ENCODE measurements at regions not wholly inside any gene's neighbourhood (a gene's known extent, or its start where the extent isn't known, plus 50 kb on each side); places are given as distances from the start of the nearest gene placed in this dataset.

- no peaks in the 10 kb centered on the region for H3K9me3 ChIP-seq (replicated peaks; ENCODE audit: low read length)
- H3K4me2 ChIP-seq (ENCODE audit: low read length) = no peak overlapping the region
- H3K4me3 ChIP-seq (ENCODE audit: low read length) = no peak overlapping the region
- no peak overlapping the region for H3K9ac ChIP-seq (ENCODE audit: low read depth, low read length)
- no peaks in the 10 kb centered on the region for H3K27me3 ChIP-seq (ENCODE audit: control insufficient read depth, insufficient read depth, low read length)
- no peaks in the 10 kb centered on the region for H3K4me1 ChIP-seq (ENCODE audit: control insufficient read depth, insufficient read depth, low read length)
- no peaks in the 10 kb centered on the region for H3K36me3 ChIP-seq (ENCODE audit: insufficient read depth, low read length)
These were observed 258.3 kb upstream of the ANO3 start for GRCh38 chr11:26073646-26074045.

- Histone ChIP-seq H3K27me3 (ENCODE audit: control insufficient read depth, insufficient read depth, low read length) (no peaks in the 10 kb centered on the region), H3K9me3 (replicated peaks; ENCODE audit: low read length) (no peaks in the 10 kb centered on the region), H3K4me3 (ENCODE audit: low read length) (no peak overlapping the region), H3K4me1 (ENCODE audit: control insufficient read depth, insufficient read depth, low read length) (no peaks in the 10 kb centered on the region), H3K4me2 (ENCODE audit: low read length) (no peak overlapping the region), H3K36me3 (ENCODE audit: insufficient read depth, low read length) (no peaks in the 10 kb centered on the region), H3K9ac (ENCODE audit: low read depth, low read length) (no peak overlapping the region)
These were observed 255.5 kb upstream of the ANO3 start for GRCh38 chr11:26076233-26076990.

- H3K4me1 ChIP-seq (ENCODE audit: control insufficient read depth, insufficient read depth, low read length) = no peaks in the 10 kb centered on the region
- no peak overlapping the region for H3K4me3 ChIP-seq (ENCODE audit: low read length)
- no peak overlapping the region for H3K9ac ChIP-seq (ENCODE audit: low read depth, low read length)
- H3K4me2 ChIP-seq (ENCODE audit: low read length) = no peak overlapping the region
- H3K36me3 ChIP-seq (ENCODE audit: insufficient read depth, low read length) = no peaks in the 10 kb centered on the region
- no peaks in the 10 kb centered on the region for H3K9me3 ChIP-seq (replicated peaks; ENCODE audit: low read length)
- no peaks in the 10 kb centered on the region for H3K27me3 ChIP-seq (ENCODE audit: control insufficient read depth, insufficient read depth, low read length)
These were observed 253.6 kb upstream of the ANO3 start for GRCh38 chr11:26078231-26078821.

- H3K9me3 ChIP-seq (replicated peaks; ENCODE audit: low read length) = no peaks in the 10 kb centered on the region
- H3K36me3 ChIP-seq (ENCODE audit: insufficient read depth, low read length) = no peaks in the 10 kb centered on the region
- H3K4me2 ChIP-seq (ENCODE audit: low read length) = no peak overlapping the region
- peaks cover 8% of the 10 kb centered on the region for H3K4me1 ChIP-seq (ENCODE audit: control insufficient read depth, insufficient read depth, low read length)
- no peak overlapping the region for H3K9ac ChIP-seq (ENCODE audit: low read depth, low read length)
- H3K27me3 ChIP-seq (ENCODE audit: control insufficient read depth, insufficient read depth, low read length) = no peaks in the 10 kb centered on the region
- H3K4me3 ChIP-seq (ENCODE audit: low read length) = no peak overlapping the region
These were observed 247.6 kb upstream of the ANO3 start for GRCh38 chr11:26084313-26084712.

- H3K4me2 ChIP-seq (ENCODE audit: low read length) = no peak overlapping the region
- no peaks in the 10 kb centered on the region for H3K27me3 ChIP-seq (ENCODE audit: control insufficient read depth, insufficient read depth, low read length)
- no peaks in the 10 kb centered on the region for H3K36me3 ChIP-seq (ENCODE audit: insufficient read depth, low read length)
- peaks cover 8% of the 10 kb centered on the region for H3K4me1 ChIP-seq (ENCODE audit: control insufficient read depth, insufficient read depth, low read length)
- H3K9me3 ChIP-seq (replicated peaks; ENCODE audit: low read length) = no peaks in the 10 kb centered on the region
- no peak overlapping the region for H3K4me3 ChIP-seq (ENCODE audit: low read length)
- no peak overlapping the region for H3K9ac ChIP-seq (ENCODE audit: low read depth, low read length)
These were observed 245.9 kb upstream of the ANO3 start for GRCh38 chr11:26086028-26086427.

- Histone ChIP-seq H3K4me2 (ENCODE audit: low read length) (no peak overlapping the region), H3K4me1 (ENCODE audit: control insufficient read depth, insufficient read depth, low read length) (peaks cover 8% of the 10 kb centered on the region), H3K9me3 (replicated peaks; ENCODE audit: low read length) (no peaks in the 10 kb centered on the region), H3K4me3 (ENCODE audit: low read length) (no peak overlapping the region), H3K27me3 (ENCODE audit: control insufficient read depth, insufficient read depth, low read length) (no peaks in the 10 kb centered on the region), H3K9ac (ENCODE audit: low read depth, low read length) (no peak overlapping the region), H3K36me3 (ENCODE audit: insufficient read depth, low read length) (no peaks in the 10 kb centered on the region)
These were observed 244.6 kb upstream of the ANO3 start for GRCh38 chr11:26087120-26087935.

GRCh38 chr11:26088391-26088790 is 243.5 kb upstream of the ANO3 start:
- no peaks in the 10 kb centered on the region for H3K27me3 ChIP-seq (ENCODE audit: control insufficient read depth, insufficient read depth, low read length)
- H3K4me1 ChIP-seq (ENCODE audit: control insufficient read depth, insufficient read depth, low read length) = peaks cover 8% of the 10 kb centered on the region
- H3K9me3 ChIP-seq (replicated peaks; ENCODE audit: low read length) = no peaks in the 10 kb centered on the region
- no peak overlapping the region for H3K4me3 ChIP-seq (ENCODE audit: low read length)
- no peaks in the 10 kb centered on the region for H3K36me3 ChIP-seq (ENCODE audit: insufficient read depth, low read length)
- H3K4me2 ChIP-seq (ENCODE audit: low read length) = no peak overlapping the region
- H3K9ac ChIP-seq (ENCODE audit: low read depth, low read length) = no peak overlapping the region

GRCh38 chr11:26090651-26091050 is 241.3 kb upstream of the ANO3 start:
- no peaks in the 10 kb centered on the region for H3K27me3 ChIP-seq (ENCODE audit: control insufficient read depth, insufficient read depth, low read length)

GRCh38 chr11:26093206-26093605 is 238.7 kb upstream of the ANO3 start:
- Histone ChIP-seq H3K27me3 (ENCODE audit: control insufficient read depth, insufficient read depth, low read length) (no peaks in the 10 kb centered on the region), H3K9me3 (replicated peaks; ENCODE audit: low read length) (no peaks in the 10 kb centered on the region), H3K4me2 (ENCODE audit: low read length) (no peak overlapping the region), H3K9ac (ENCODE audit: low read depth, low read length) (no peak overlapping the region), H3K4me3 (ENCODE audit: low read length) (no peak overlapping the region), H3K4me1 (ENCODE audit: control insufficient read depth, insufficient read depth, low read length) (peaks cover 4% of the 10 kb centered on the region), H3K36me3 (ENCODE audit: insufficient read depth, low read length) (no peaks in the 10 kb centered on the region)

More at GRCh38 chr11:26090651-26091050, 241.3 kb upstream of the ANO3 start:
- Histone ChIP-seq H3K36me3 (ENCODE audit: insufficient read depth, low read length) (no peaks in the 10 kb centered on the region), H3K4me2 (ENCODE audit: low read length) (no peak overlapping the region), H3K4me3 (ENCODE audit: low read length) (no peak overlapping the region), H3K9ac (ENCODE audit: low read depth, low read length) (no peak overlapping the region), H3K4me1 (ENCODE audit: control insufficient read depth, insufficient read depth, low read length) (peaks cover 8% of the 10 kb centered on the region), H3K9me3 (replicated peaks; ENCODE audit: low read length) (no peaks in the 10 kb centered on the region)

- Histone ChIP-seq H3K27me3 (ENCODE audit: control insufficient read depth, insufficient read depth, low read length) (no peaks in the 10 kb centered on the region), H3K9me3 (replicated peaks; ENCODE audit: low read length) (no peaks in the 10 kb centered on the region), H3K4me3 (ENCODE audit: low read length) (no peak overlapping the region), H3K36me3 (ENCODE audit: insufficient read depth, low read length) (no peaks in the 10 kb centered on the region), H3K4me1 (ENCODE audit: control insufficient read depth, insufficient read depth, low read length) (no peaks in the 10 kb centered on the region), H3K4me2 (ENCODE audit: low read length) (no peak overlapping the region), H3K9ac (ENCODE audit: low read depth, low read length) (no peak overlapping the region)
These were observed 236.6 kb upstream of the ANO3 start for GRCh38 chr11:26095340-26095739.

GRCh38 chr11:26096451-26096850 is 235.5 kb upstream of the ANO3 start:
- Histone ChIP-seq H3K36me3 (ENCODE audit: insufficient read depth, low read length) (no peaks in the 10 kb centered on the region), H3K4me3 (ENCODE audit: low read length) (no peak overlapping the region)

More at GRCh38 chr11:26096451-26096850, 235.5 kb upstream of the ANO3 start:
- Histone ChIP-seq H3K9ac (ENCODE audit: low read depth, low read length) (no peak overlapping the region), H3K27me3 (ENCODE audit: control insufficient read depth, insufficient read depth, low read length) (no peaks in the 10 kb centered on the region), H3K4me2 (ENCODE audit: low read length) (no peak overlapping the region), H3K4me1 (ENCODE audit: control insufficient read depth, insufficient read depth, low read length) (no peaks in the 10 kb centered on the region), H3K9me3 (replicated peaks; ENCODE audit: low read length) (no peaks in the 10 kb centered on the region)
